ENCODE measurements at regions not wholly inside any gene's neighbourhood (a gene's known extent, or its start where the extent isn't known, plus 50 kb on each side); places are given as distances from the start of the nearest gene placed in this dataset.

- DNase-seq (ENCODE audit: low read depth) = no peak
- TF ChIP-seq CTCF (IDR thresholded peaks at IDR 0.05; ENCODE audit: insufficient read depth, low read depth, low read length, missing control alignments) = no peak
- no peak overlapping the region for H3K4me3 ChIP-seq (ENCODE audit: low read depth, low read length)
Measured at GRCh38 chr19:30089086-30089665, 147.1 kb downstream of the URI1 start.

- H3K4me3 ChIP-seq (ENCODE audit: low read depth, low read length) = no peak overlapping the region
- no peak for TF ChIP-seq CTCF (IDR thresholded peaks at IDR 0.05; ENCODE audit: insufficient read depth, low read depth, low read length, missing control alignments)
- DNase-seq (ENCODE audit: low read depth) = no peak
Measured at GRCh38 chr19:30090476-30090875, 148.4 kb downstream of the URI1 start.

- no peak for DNase-seq (ENCODE audit: low read depth)
- no peak for TF ChIP-seq CTCF (IDR thresholded peaks at IDR 0.05; ENCODE audit: insufficient read depth, low read depth, low read length, missing control alignments)
- H3K4me3 ChIP-seq (ENCODE audit: low read depth, low read length) = no peak overlapping the region
Measured at GRCh38 chr19:30090963-30091362, 148.9 kb downstream of the URI1 start.

GRCh38 chr19:30091456-30091855, 149.4 kb downstream of the URI1 start:
- no peak for DNase-seq (ENCODE audit: low read depth)
- no peak overlapping the region for H3K4me3 ChIP-seq (ENCODE audit: low read depth, low read length)
- TF ChIP-seq CTCF (IDR thresholded peaks at IDR 0.05; ENCODE audit: insufficient read depth, low read depth, low read length, missing control alignments) = no peak

- H3K4me3 ChIP-seq (ENCODE audit: low read depth, low read length) = no peak overlapping the region
- no peak for TF ChIP-seq CTCF (IDR thresholded peaks at IDR 0.05; ENCODE audit: insufficient read depth, low read depth, low read length, missing control alignments)
- DNase-seq (ENCODE audit: low read depth) = no peak
Measured at GRCh38 chr19:30091856-30092255, 149.8 kb downstream of the URI1 start.

GRCh38 chr19:30092721-30093569, 150.9 kb downstream of the URI1 start:
- H3K4me3 ChIP-seq (ENCODE audit: low read depth, low read length) = no peak overlapping the region
- no peak for DNase-seq (ENCODE audit: low read depth)
- no peak for TF ChIP-seq CTCF (IDR thresholded peaks at IDR 0.05; ENCODE audit: insufficient read depth, low read depth, low read length, missing control alignments)
